Small intestine (tissue), 7 donors: ENCODE measurements at regions not wholly inside any gene's neighbourhood (a gene's known extent, or its start where the extent isn't known, plus 50 kb on each side); places are given as distances from the start of the nearest gene placed in this dataset.

Experiments
- DNase-seq, 2 donors: peaks; one replicate each; pipeline versions ENCODE4 v3.0.0 to v3.0.0-alpha.2; 2013
- FAIRE-seq: peaks from 2 replicates; lab custom pipeline; 2012; peaks lifted over from hg19 to GRCh38; lab: Jason Lieb, UNC
- H3K27ac ChIP-seq, 3 donors: one replicate each; pipeline ENCODE4 v1.5.1; 2013; ENCODE audit warnings: low read length in 2 of 3, mild to moderate bottlenecking in 2 of 3, control low read depth in 1 of 3, inconsistent platforms in 1 of 3, low read depth in 1 of 3, moderate library complexity in 1 of 3
- H3K27me3 ChIP-seq, 3 donors: one replicate each; pipeline ENCODE4 v1.6.1; 2013; ENCODE audit warnings: low read length in 3 of 3, inconsistent platforms in 1 of 3; ENCODE audit not compliant: control insufficient read depth in 3 of 3, insufficient read depth in 3 of 3
- H3K36me3 ChIP-seq, 3 donors: one replicate each; pipeline ENCODE4 v1.6.1; 2013; ENCODE audit warnings: low read length in 3 of 3, inconsistent platforms in 1 of 3, low read depth in 1 of 3, mild to moderate bottlenecking in 1 of 3, moderate library complexity in 1 of 3; ENCODE audit not compliant: control insufficient read depth in 3 of 3, insufficient read depth in 2 of 3
- H3K4me1 ChIP-seq, 3 donors: one replicate each; pipeline ENCODE4 v1.6.1; 2013; ENCODE audit warnings: low read length in 2 of 3, inconsistent platforms in 1 of 3, low read depth in 1 of 3, mild to moderate bottlenecking in 1 of 3, moderate library complexity in 1 of 3; ENCODE audit not compliant: control insufficient read depth in 3 of 3, insufficient read depth in 2 of 3
- H3K4me3 ChIP-seq, 3 donors: one replicate each; pipeline ENCODE4 v1.5.1; 2013; ENCODE audit warnings: low read length in 3 of 3, control low read depth in 1 of 3, inconsistent platforms in 1 of 3, low read depth in 1 of 3, mild to moderate bottlenecking in 1 of 3, moderate library complexity in 1 of 3
- H3K9me3 ChIP-seq, 2 donors: one replicate each; pipeline ENCODE4 v1.6.1; 2013; ENCODE audit warnings: low read depth in 1 of 2, low read length in 1 of 2; ENCODE audit not compliant: control insufficient read depth in 2 of 2, insufficient read depth in 1 of 2
- WGBS, 3 donors: extraction: QIAGEN DNeasy Blood & Tissue Kit; methylation state at CpG; one replicate each; pipeline ENCODE4 v1.1.7; 2013; 5-methylcytosine and 5-hydroxymethylcytosine counted together
- donor health status: healthy with polysubstance abuse.
- donor health status: control.
- donor health status: control.
- donor health status: Bipolar disorder and iron deficiency.
- donor health status: healthy.

DNA sequence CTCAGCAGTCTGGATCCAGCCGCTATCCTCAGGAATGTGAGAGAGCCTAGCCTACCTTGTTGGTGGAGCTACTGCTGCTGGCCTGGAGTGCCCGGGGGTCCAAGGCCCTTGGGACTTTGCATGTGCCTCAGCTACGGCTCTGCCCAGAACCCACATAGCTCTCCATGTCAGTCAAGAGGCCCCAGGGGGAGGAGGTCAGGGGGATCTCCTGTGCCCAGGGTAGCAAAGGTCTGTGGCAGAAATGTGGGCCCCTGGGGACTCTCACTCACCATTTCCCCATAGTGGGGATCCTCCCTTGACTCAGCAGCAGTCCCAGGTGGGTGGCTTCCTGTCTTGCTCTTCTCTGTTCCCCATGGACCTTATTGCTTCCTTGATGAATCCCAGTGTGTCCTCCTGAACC is 342.7 kb upstream of the CHAC2 start:
- DNase-seq (no peak), FAIRE-seq (no peak)
- Histone ChIP-seq H3K4me1 (no peaks in the 10 kb centered on the region), H3K36me3 (no peaks in the 10 kb centered on the region), H3K27me3 (no peaks in the 10 kb centered on the region), H3K27ac (no peak overlapping the region), H3K9me3 (peaks cover 0 to 6% of the 10 kb centered on the region in 2 donors), H3K4me3 (no peak overlapping the region)
- WGBS, 3 donors = 59 to 74% (median 66%) methylated on average over 3 of the region's 3 CpGs

- Histone ChIP-seq H3K27ac (no peak overlapping the region), H3K27me3 (no peaks in the 10 kb centered on the region), H3K4me3 (no peak overlapping the region), H3K9me3 (peaks cover 0 to 6% of the 10 kb centered on the region in 2 donors), H3K4me1 (no peaks in the 10 kb centered on the region), H3K36me3 (no peaks in the 10 kb centered on the region)
- 87 to 93% (median 91%) methylated on average over 3 of the region's 3 CpGs for WGBS, 3 donors
- FAIRE-seq (no peak), DNase-seq (no peak)
These were observed 344.1 kb upstream of the CHAC2 start for GRCh38 chr2:53423465-53423864.

- 30 to 54% (median 38%) methylated on average over 3 of the region's 3 CpGs for WGBS, 3 donors
- Histone ChIP-seq H3K27me3 (no peaks in the 10 kb centered on the region), H3K4me1 (no peaks in the 10 kb centered on the region), H3K36me3 (no peaks in the 10 kb centered on the region), H3K27ac (no peak overlapping the region), H3K4me3 (no peak overlapping the region), H3K9me3 (peaks cover 0 to 6% of the 10 kb centered on the region in 2 donors)
- no peak for FAIRE-seq
- peak; percentile 14 to 40 for DNase-seq
These were observed 344.6 kb upstream of the CHAC2 start for GRCh38 chr2:53422979-53423378.

DNA sequence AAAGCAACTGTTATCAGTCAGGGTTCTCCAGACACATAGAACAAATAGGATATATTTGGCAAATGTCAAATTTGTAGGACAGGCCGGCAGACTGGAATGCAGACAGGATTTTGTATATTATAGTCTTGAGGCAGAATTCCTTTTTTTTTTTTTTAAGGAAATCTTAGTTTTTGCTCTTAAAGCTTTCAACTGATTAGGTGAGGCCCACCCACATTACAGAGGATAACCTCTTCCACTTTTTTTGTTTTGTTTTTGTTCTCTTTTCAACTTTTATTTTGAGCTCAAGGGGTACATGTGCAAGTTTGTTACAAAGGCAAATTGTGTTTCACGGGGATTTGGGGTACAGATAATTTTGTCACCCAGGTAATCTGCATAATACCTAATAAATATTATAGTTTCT is 350.2 kb upstream of the CHAC2 start:
- H3K27me3 ChIP-seq = no peaks in the 10 kb centered on the region
- no peak for DNase-seq
- H3K36me3 ChIP-seq = no peaks in the 10 kb centered on the region
- no peaks in the 10 kb centered on the region for H3K9me3 ChIP-seq
- H3K4me1 ChIP-seq = no peaks in the 10 kb centered on the region
- 92 to 95% (median 93%) methylated on average over 2 of the region's 2 CpGs for WGBS, 3 donors
- H3K4me3 ChIP-seq = no peak overlapping the region
- FAIRE-seq = no peak
- H3K27ac ChIP-seq = no peak overlapping the region

DNA sequence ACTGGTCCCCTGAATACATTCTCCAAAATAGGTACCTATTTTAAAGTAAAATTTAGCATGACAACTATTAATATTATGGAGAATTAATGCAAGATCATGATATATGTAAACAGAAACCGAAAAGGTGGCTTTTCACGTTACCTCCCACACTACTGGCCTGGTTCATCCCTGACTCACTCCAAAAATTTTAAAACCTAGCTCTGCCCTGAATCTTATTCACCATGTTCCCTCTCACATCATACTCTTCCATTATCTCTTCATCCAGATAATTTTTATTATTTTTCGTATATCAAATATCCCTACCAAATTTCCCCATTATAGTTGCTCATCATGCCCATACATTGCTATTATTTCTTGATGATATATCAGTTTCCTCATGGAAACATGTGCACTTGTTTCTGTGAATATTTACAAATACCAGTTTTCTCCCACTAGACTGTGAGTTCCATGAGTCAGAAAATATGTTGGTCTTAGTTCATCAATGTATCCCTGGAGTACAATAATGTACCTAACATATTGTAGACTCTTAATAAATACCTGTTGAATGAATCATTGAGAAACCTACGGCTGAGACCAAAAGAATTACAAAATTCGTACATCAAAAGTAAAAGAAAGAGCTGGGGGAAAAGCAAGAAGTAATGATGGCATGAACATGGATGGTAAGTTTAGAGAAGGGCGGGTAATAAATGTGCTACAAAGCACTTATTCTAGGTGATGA is 360.1 kb upstream of the CHAC2 start:
- 79 to 90% (median 86%) methylated on average over 6 of the region's 6 CpGs for WGBS, 3 donors
- DNase-seq (no peak), FAIRE-seq (no peak)
- Histone ChIP-seq H3K27ac (no peak overlapping the region), H3K4me3 (no peak overlapping the region), H3K4me1 (no peaks in the 10 kb centered on the region), H3K9me3 (no peaks in the 10 kb centered on the region), H3K36me3 (no peaks in the 10 kb centered on the region), H3K27me3 (no peaks in the 10 kb centered on the region)

DNA sequence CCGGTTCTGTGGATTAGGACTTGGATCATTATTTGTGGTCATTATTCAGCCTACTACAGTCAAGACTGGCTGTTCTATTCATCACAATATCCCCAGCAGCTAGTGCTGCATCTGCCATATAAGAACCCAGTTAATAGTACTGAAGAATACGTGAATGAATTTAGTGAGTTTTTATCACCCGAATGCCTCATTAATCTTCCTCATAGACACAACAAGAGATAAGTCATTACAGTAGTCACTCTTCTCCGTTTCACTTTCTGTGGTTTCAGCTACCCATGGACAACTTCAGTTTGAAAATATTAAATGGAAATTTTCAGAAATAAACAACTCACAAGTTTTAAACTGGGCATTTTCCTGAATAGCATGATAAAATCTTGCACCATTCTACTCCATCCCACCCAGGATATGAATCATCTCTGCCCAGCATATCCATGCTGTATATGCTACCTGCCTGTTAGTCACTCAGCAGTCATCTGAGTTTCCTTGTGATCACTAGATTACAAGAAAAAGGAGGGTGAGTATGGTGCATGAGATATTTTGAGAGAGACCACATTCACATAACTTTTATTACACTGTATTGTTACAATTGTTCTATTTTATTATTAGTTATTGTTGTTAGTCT is 363.7 kb upstream of the CHAC2 start:
- Histone ChIP-seq H3K36me3 (no peaks in the 10 kb centered on the region), H3K9me3 (peaks cover 0 to 8% of the 10 kb centered on the region in 2 donors), H3K4me3 (no peak overlapping the region), H3K27me3 (no peaks in the 10 kb centered on the region), H3K4me1 (no peaks in the 10 kb centered on the region), H3K27ac (no peak overlapping the region)
- FAIRE-seq (no peak), DNase-seq (no peak)
- WGBS, 3 donors = 74 to 78% (median 76%) methylated on average over 4 of the region's 4 CpGs

DNA sequence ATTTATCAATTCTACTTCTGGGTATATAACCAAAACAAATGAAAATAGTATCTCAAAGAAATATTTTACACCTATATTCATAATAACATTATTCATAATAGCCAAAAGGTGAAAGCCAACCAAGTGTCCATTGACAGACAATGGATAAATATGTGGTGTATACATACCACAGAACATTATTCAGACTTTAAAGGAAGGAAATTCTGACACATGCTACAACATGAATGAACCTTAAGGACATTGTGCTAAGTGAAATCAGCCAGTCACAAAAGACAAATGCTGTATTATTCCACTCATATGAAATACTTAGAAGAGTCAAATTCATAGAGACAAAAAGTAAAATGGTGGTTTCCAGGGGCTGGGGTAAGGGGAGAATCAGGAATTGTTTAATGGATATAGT is 370.5 kb upstream of the CHAC2 start:
- Histone ChIP-seq H3K36me3 (no peaks in the 10 kb centered on the region), H3K27ac (no peak overlapping the region), H3K4me3 (no peak overlapping the region), H3K4me1 (no peaks in the 10 kb centered on the region), H3K27me3 (no peaks in the 10 kb centered on the region), H3K9me3 (peaks cover 0 to 7% of the 10 kb centered on the region in 2 donors)
- no peak for DNase-seq
- no peak for FAIRE-seq

GRCh38 chr2:53381271-53381670 is 386.3 kb upstream of the CHAC2 start:
- H3K36me3 ChIP-seq = no peaks in the 10 kb centered on the region
- DNase-seq (no peak), FAIRE-seq (no peak)
- no peak overlapping the region for H3K27ac ChIP-seq
- no peaks in the 10 kb centered on the region for H3K4me1 ChIP-seq
- H3K27me3 ChIP-seq = no peaks in the 10 kb centered on the region
- H3K9me3 ChIP-seq = peaks cover 1 to 3% of the 10 kb centered on the region in 2 donors
- no peak overlapping the region for H3K4me3 ChIP-seq

DNA sequence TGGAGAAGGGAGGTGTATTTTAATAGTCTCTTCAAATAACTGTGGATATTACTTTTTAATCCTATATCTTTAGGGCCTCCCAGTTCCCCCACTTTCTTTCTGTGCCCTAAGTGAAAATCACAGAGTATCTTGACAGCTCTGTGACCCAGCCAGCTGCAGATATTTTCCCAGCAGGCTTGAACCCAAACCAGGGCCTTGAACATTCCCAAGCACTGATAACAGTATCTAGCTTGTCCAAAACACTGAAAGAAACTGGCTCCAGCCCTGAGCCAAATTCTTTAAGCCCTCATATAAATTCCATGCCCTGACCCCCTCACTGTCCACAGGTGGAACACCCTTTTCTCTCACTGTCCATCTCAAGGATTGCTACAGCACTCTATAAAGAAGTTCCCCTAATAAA is 388.1 kb upstream of the CHAC2 start:
- no peaks in the 10 kb centered on the region for H3K36me3 ChIP-seq
- H3K4me3 ChIP-seq = no peak overlapping the region
- no peak overlapping the region for H3K27ac ChIP-seq
- H3K4me1 ChIP-seq = no peaks in the 10 kb centered on the region
- no peaks in the 10 kb centered on the region for H3K27me3 ChIP-seq
- FAIRE-seq (no peak), DNase-seq (no peak)
- H3K9me3 ChIP-seq = peaks cover 0 to 1% of the 10 kb centered on the region in 2 donors
